H9 (cell line): ENCODE measurements at regions not wholly inside any gene's neighbourhood (a gene's known extent, or its start where the extent isn't known, plus 50 kb on each side); places are given as distances from the start of the nearest gene placed in this dataset.

Experiments
- DNase-seq: peaks from one replicate; pipeline ENCODE4 v3.0.0-alpha.2; 2017
- H2AFZ ChIP-seq: one replicate; pipeline ENCODE4 v1.6.1; 2013; ENCODE audit warnings: mild to moderate bottlenecking, low read length, control low read depth, moderate library complexity
- H2AK5ac ChIP-seq: 2 replicates; pipeline ENCODE4 v1.6.1; 2013; ENCODE audit warnings: low read length, control low read depth, mixed read lengths; ENCODE audit not compliant: insufficient read length
- H2BK120ac ChIP-seq: one replicate; pipeline ENCODE4 v1.6.1; 2013; ENCODE audit warnings: low read depth, mild to moderate bottlenecking, low read length, control low read depth, inconsistent platforms; ENCODE audit not compliant: poor library complexity, severe bottlenecking
- H2BK12ac ChIP-seq: 2 replicates; pipeline ENCODE4 v1.6.1; 2013; ENCODE audit warnings: low read length, control low read depth, mixed read lengths, low read depth; ENCODE audit not compliant: insufficient read length
- H2BK15ac ChIP-seq: 2 replicates; pipeline ENCODE4 v1.6.1; 2013; ENCODE audit warnings: low read depth, low read length, control low read depth
- H2BK20ac ChIP-seq: one replicate; pipeline ENCODE4 v1.6.1; 2013; ENCODE audit warnings: low read depth, mild to moderate bottlenecking, low read length, control low read depth, inconsistent platforms; ENCODE audit not compliant: poor library complexity, severe bottlenecking
- H2BK5ac ChIP-seq: 2 replicates; pipeline ENCODE4 v1.6.1; 2013; ENCODE audit warnings: low read length, control low read depth, mixed read lengths; ENCODE audit not compliant: insufficient read length
- H3K14ac ChIP-seq: 2 replicates; pipeline ENCODE4 v1.6.1; 2013; ENCODE audit warnings: low read length, control low read depth; ENCODE audit not compliant: insufficient read depth
- H3K18ac ChIP-seq: 2 replicates; pipeline ENCODE4 v1.6.1; 2013; ENCODE audit warnings: low read depth, mild to moderate bottlenecking, mixed read lengths, low read length, control low read depth; ENCODE audit not compliant: insufficient read length
- H3K23ac ChIP-seq: 2 replicates; pipeline ENCODE4 v1.6.1; 2013; ENCODE audit warnings: low read length, control low read depth, mixed read lengths, low read depth; ENCODE audit not compliant: insufficient read length
- H3K23me2 ChIP-seq: 2 replicates; pipeline ENCODE4 v1.6.1; 2013; ENCODE audit warnings: low read depth, mild to moderate bottlenecking, mixed read lengths, low read length, control low read depth; ENCODE audit not compliant: insufficient read length, poor library complexity, severe bottlenecking
- H3K27ac ChIP-seq: 2 replicates; pipeline ENCODE4 v1.5.1; 2013; ENCODE audit warnings: low read length, control low read depth, mixed read lengths, low read depth; ENCODE audit not compliant: insufficient read length
- H3K27me3 ChIP-seq: 2 replicates; pipeline ENCODE4 v1.6.1; 2013; ENCODE audit warnings: low read length, control low read depth, inconsistent platforms; ENCODE audit not compliant: insufficient read depth
- H3K4ac ChIP-seq: 2 replicates; pipeline ENCODE4 v1.6.1; 2013; ENCODE audit warnings: low read depth, mild to moderate bottlenecking, control low read depth, inconsistent platforms, low read length, moderate library complexity
- H3K4me1 ChIP-seq: 2 replicates; pipeline ENCODE4 v1.6.1; 2013; ENCODE audit warnings: low read length, control low read depth, inconsistent platforms; ENCODE audit not compliant: insufficient read depth
- H3K4me2 ChIP-seq: 2 replicates; pipeline ENCODE4 v1.6.1; 2013; ENCODE audit warnings: low read length, control low read depth, mixed read lengths; ENCODE audit not compliant: insufficient read length, insufficient read depth
- H3K56ac ChIP-seq: 2 replicates; pipeline ENCODE4 v1.6.1; 2013; ENCODE audit warnings: low read depth, mild to moderate bottlenecking, mixed read lengths, low read length, control low read depth; ENCODE audit not compliant: insufficient read length
- H3K79me1 ChIP-seq: 2 replicates; pipeline ENCODE4 v1.6.1; 2013; ENCODE audit warnings: low read depth, mild to moderate bottlenecking, moderate library complexity, low read length, control low read depth, inconsistent platforms; ENCODE audit not compliant: insufficient read depth, poor library complexity, severe bottlenecking
- H3K79me2 ChIP-seq: 2 replicates; pipeline ENCODE4 v1.6.1; 2013; ENCODE audit warnings: low read length, control low read depth, inconsistent platforms; ENCODE audit not compliant: insufficient read depth
- H3K9ac ChIP-seq: 2 replicates; pipeline ENCODE4 v1.6.1; 2013; ENCODE audit warnings: low read length, control low read depth, mixed read lengths; ENCODE audit not compliant: insufficient read length; ENCODE audit errors: extremely low read depth
- H3K9me3 ChIP-seq: one replicate; pipeline ENCODE4 v1.6.1; 2013; ENCODE audit warnings: low read depth, low read length, inconsistent platforms; ENCODE audit not compliant: control insufficient read depth
- H3T11ph ChIP-seq: one replicate; pipeline ENCODE4 v1.6.1; 2013; ENCODE audit warnings: mild to moderate bottlenecking, low read length, control low read depth, inconsistent platforms
- H4K20me1 ChIP-seq: one replicate; pipeline ENCODE4 v1.6.1; 2013; ENCODE audit not compliant: control insufficient read depth, insufficient read length, insufficient read depth
- H4K5ac ChIP-seq: 2 replicates; pipeline ENCODE4 v1.6.1; 2013; ENCODE audit warnings: low read depth, mild to moderate bottlenecking, mixed read lengths, low read length, control low read depth; ENCODE audit not compliant: insufficient read length
- H4K8ac ChIP-seq: replicated peaks from 2 replicates; pipeline ENCODE4 v1.6.1; 2013; ENCODE audit warnings: low read length, control low read depth, mixed read lengths, low read depth; ENCODE audit not compliant: insufficient read length
- H4K91ac ChIP-seq: 2 replicates; pipeline ENCODE4 v1.6.1; 2013; ENCODE audit warnings: low read depth, mild to moderate bottlenecking, moderate library complexity, mixed read lengths, low read length, control low read depth; ENCODE audit not compliant: insufficient read length
- H3K27ac Mint-ChIP-seq, 3 experiments: 2 replicates in 2 of 3; 3 replicates in 1 of 3; pipeline ENCODE4 v1.8.0; 2020 to 2021; ENCODE audit warnings: mixed read lengths in 3 of 3, mild to moderate bottlenecking in 1 of 3, moderate library complexity in 1 of 3
- H3K27me3 Mint-ChIP-seq: 2 replicates; pipeline ENCODE4 v1.8.0; 2021; ENCODE audit warnings: low read depth, mild to moderate bottlenecking, moderate library complexity, mixed read lengths
- H3K36me3 Mint-ChIP-seq, 3 experiments: 2 replicates in 2 of 3; 3 replicates in 1 of 3; pipeline ENCODE4 v1.8.0; 2020 to 2021; ENCODE audit warnings: low read depth in 3 of 3, mixed read lengths in 3 of 3; ENCODE audit not compliant: insufficient read depth in 1 of 3
- H3K4me1 Mint-ChIP-seq, 2 experiments: 2 replicates each; pipeline ENCODE4 v1.8.0; 2020; ENCODE audit warnings: mixed read lengths in 2 of 2
- H3K4me3 Mint-ChIP-seq, 2 experiments: 2 replicates in 1 of 2; 3 replicates in 1 of 2; pipeline ENCODE4 v1.8.0; 2020 to 2021; ENCODE audit warnings: mild to moderate bottlenecking in 2 of 2, mixed read lengths in 2 of 2, moderate library complexity in 1 of 2
- H3K9me3 Mint-ChIP-seq, 2 experiments: 2 replicates in 1 of 2; 3 replicates in 1 of 2; pipeline ENCODE4 v1.8.0; 2020; ENCODE audit warnings: mild to moderate bottlenecking in 2 of 2, mixed read lengths in 2 of 2, moderate library complexity in 1 of 2
- whole genome bisulfite sequencing: extraction: QIAGEN DNeasy Blood & Tissue Kit; methylation state at CpG from one replicate; pipeline ENCODE4 v1.1.7; 2013; ENCODE audit warnings: missing lambda C conversion rate, low lambda C conversion rate, mixed read lengths; ENCODE audit not compliant: insufficient read length; ENCODE audit errors: extremely low coverage; 5-methylcytosine and 5-hydroxymethylcytosine counted together
- TF ChIP-seq, protein P1 (sequence below): fragments of 200-600 bp; sonication (generic); conservative IDR thresholded peaks from 3 replicates; pipeline ENCODE4 v1.8.0; 2021; ENCODE audit warnings: antibody characterized with exemption, mild to moderate bottlenecking

DNA sequence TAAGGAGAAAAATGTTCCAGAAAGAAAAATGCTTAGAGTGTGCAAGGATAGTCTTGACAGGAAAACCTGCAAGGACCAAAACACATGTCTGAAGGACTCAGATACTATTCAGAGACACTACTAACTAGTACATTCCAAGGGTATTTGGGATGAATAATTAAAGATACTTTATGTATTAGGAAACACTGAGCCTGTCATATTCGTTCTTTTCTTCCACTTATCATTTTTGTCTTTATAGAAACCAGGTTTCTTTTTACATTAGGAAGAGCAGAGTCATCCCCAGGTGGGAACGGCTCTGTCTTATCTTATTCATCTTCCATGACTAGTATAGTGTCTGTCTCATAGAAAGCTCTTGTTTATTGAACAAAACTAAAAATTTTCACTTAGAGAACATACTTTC, 296.2 kb upstream of the ESRRG start:
- Histone ChIP-seq H3K27ac (no peak overlapping the region), H2BK20ac (no peak overlapping the region), H2AK5ac (no peak overlapping the region), H3K56ac (no peak overlapping the region), H3K79me1 (no peaks in the 10 kb centered on the region), H3K9me3 (no peaks in the 10 kb centered on the region), H4K91ac (no peak overlapping the region), H3K23me2 (no peaks in the 10 kb centered on the region), H3T11ph (no peak overlapping the region), H4K20me1 (no peaks in the 10 kb centered on the region), H2BK12ac (no peak overlapping the region), H2BK120ac (no peak overlapping the region), H3K27me3 (no peaks in the 10 kb centered on the region), H3K4ac (no peak overlapping the region), H4K8ac (no peak overlapping the region), H3K18ac (no peak overlapping the region), H3K23ac (no peak overlapping the region), H3K9ac (no peak overlapping the region), H3K14ac (no peak overlapping the region), H3K4me1 (no peaks in the 10 kb centered on the region; the same call in 1 of the 2 replicates), H4K5ac (no peak overlapping the region), H2BK5ac (no peak overlapping the region), H3K79me2 (no peaks in the 10 kb centered on the region), H3K4me2 (no peak overlapping the region), H2AFZ (no peak overlapping the region), H2BK15ac (no peak overlapping the region)
- Mint-ChIP-seq H3K9me3 (no peaks in the 10 kb centered on the region), H3K36me3 (no peaks in the 10 kb centered on the region), H3K27me3 (no peaks in the 10 kb centered on the region), H3K27ac (no peak overlapping the region), H3K4me3 (no peak overlapping the region), H3K4me1 (no peaks in the 10 kb centered on the region)
- DNase-seq, result no peak
- TF ChIP-seq, protein P1, sequence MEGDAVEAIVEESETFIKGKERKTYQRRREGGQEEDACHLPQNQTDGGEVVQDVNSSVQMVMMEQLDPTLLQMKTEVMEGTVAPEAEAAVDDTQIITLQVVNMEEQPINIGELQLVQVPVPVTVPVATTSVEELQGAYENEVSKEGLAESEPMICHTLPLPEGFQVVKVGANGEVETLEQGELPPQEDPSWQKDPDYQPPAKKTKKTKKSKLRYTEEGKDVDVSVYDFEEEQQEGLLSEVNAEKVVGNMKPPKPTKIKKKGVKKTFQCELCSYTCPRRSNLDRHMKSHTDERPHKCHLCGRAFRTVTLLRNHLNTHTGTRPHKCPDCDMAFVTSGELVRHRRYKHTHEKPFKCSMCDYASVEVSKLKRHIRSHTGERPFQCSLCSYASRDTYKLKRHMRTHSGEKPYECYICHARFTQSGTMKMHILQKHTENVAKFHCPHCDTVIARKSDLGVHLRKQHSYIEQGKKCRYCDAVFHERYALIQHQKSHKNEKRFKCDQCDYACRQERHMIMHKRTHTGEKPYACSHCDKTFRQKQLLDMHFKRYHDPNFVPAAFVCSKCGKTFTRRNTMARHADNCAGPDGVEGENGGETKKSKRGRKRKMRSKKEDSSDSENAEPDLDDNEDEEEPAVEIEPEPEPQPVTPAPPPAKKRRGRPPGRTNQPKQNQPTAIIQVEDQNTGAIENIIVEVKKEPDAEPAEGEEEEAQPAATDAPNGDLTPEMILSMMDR, result no peak
- WGBS, result no CpG with 5 or more reads among the region's 2 CpGs
